ENCODE measurements at regions not wholly inside any gene's neighbourhood (a gene's known extent, or its start where the extent isn't known, plus 50 kb on each side); places are given as distances from the start of the nearest gene placed in this dataset.

GRCh38 chr6:144809120-144809519 is 524.0 kb downstream of the UTRN start:
- no peaks in the 10 kb centered on the region for H3K27me3 ChIP-seq (ENCODE audit: insufficient read depth, low read length, poor library complexity)
- H3K79me2 ChIP-seq (ENCODE audit: control insufficient read depth, insufficient read depth, low read length): no peaks in the 10 kb centered on the region
- H2AK5ac ChIP-seq (ENCODE audit: low read length): no peak overlapping the region
- no peak overlapping the region for H4K5ac ChIP-seq (ENCODE audit: low read length)
- no peaks in the 10 kb centered on the region for H3K79me1 ChIP-seq (ENCODE audit: low read length)
- no peak overlapping the region for H3K56ac ChIP-seq (ENCODE audit: low read length)
- no peaks in the 10 kb centered on the region for H3K36me3 ChIP-seq (ENCODE audit: control insufficient read depth, insufficient read depth, low read length)
- H3K27ac ChIP-seq (ENCODE audit: low read depth, low read length): no peak overlapping the region
- no peak overlapping the region for H2BK120ac ChIP-seq (ENCODE audit: low read depth, low read length)
- H3K4me2 ChIP-seq (ENCODE audit: low read length): no peak overlapping the region
- peak; percentile 8 for DNase-seq
- no CpG with 5 or more reads among the region's 1 CpG for WGBS (ENCODE audit: extremely low coverage, insufficient coverage, low lambda C conversion rate)
- H3K18ac ChIP-seq (ENCODE audit: low read length): no peak overlapping the region
- H2BK15ac ChIP-seq (replicated peaks; ENCODE audit: low read depth): no peak overlapping the region
- no peak overlapping the region for H3K4me3 ChIP-seq (ENCODE audit: low read length)
- no peak overlapping the region for H3K9ac ChIP-seq (ENCODE audit: low read length)
- H3K23ac ChIP-seq (ENCODE audit: low read length): no peak overlapping the region
- H3K4ac ChIP-seq (ENCODE audit: low read depth, low read length): no peak overlapping the region
- no peak overlapping the region for H2BK5ac ChIP-seq (ENCODE audit: low read length)
- no peak overlapping the region for H4K8ac ChIP-seq (ENCODE audit: low read depth, low read length)
- H3K4me1 ChIP-seq (ENCODE audit: control insufficient read depth, low read depth, low read length): peaks cover 2% of the 10 kb centered on the region

GRCh38 chr6:144809969-144810368 is 524.8 kb downstream of the UTRN start:
- WGBS (ENCODE audit: extremely low coverage, insufficient coverage, low lambda C conversion rate): no CpG with 5 or more reads among the region's 5 CpGs
- no peak for DNase-seq
- Histone ChIP-seq H2AK5ac (ENCODE audit: low read length) (peak overlapping the region; percentile 50), H3K23ac (ENCODE audit: low read length) (no peak overlapping the region), H4K8ac (ENCODE audit: low read depth, low read length) (no peak overlapping the region), H3K27ac (ENCODE audit: low read depth, low read length) (no peak overlapping the region), H2BK120ac (ENCODE audit: low read depth, low read length) (no peak overlapping the region), H3K18ac (ENCODE audit: low read length) (no peak overlapping the region), H3K27me3 (ENCODE audit: insufficient read depth, low read length, poor library complexity) (no peaks in the 10 kb centered on the region), H3K4me3 (ENCODE audit: low read length) (no peak overlapping the region), H2BK15ac (replicated peaks; ENCODE audit: low read depth) (no peak overlapping the region), H3K4ac (ENCODE audit: low read depth, low read length) (no peak overlapping the region), H4K5ac (ENCODE audit: low read length) (no peak overlapping the region), H3K36me3 (ENCODE audit: control insufficient read depth, insufficient read depth, low read length) (no peaks in the 10 kb centered on the region), H3K4me2 (ENCODE audit: low read length) (no peak overlapping the region), H3K56ac (ENCODE audit: low read length) (no peak overlapping the region), H3K79me1 (ENCODE audit: low read length) (no peaks in the 10 kb centered on the region), H3K4me1 (ENCODE audit: control insufficient read depth, low read depth, low read length) (peaks cover 2% of the 10 kb centered on the region), H3K9ac (ENCODE audit: low read length) (no peak overlapping the region), H3K79me2 (ENCODE audit: control insufficient read depth, insufficient read depth, low read length) (no peaks in the 10 kb centered on the region), H2BK5ac (ENCODE audit: low read length) (no peak overlapping the region)

GRCh38 chr6:144811140-144811539 is 526.0 kb downstream of the UTRN start:
- Histone ChIP-seq H3K9ac (ENCODE audit: low read length) (no peak overlapping the region), H3K56ac (ENCODE audit: low read length) (no peak overlapping the region), H3K4me1 (ENCODE audit: control insufficient read depth, low read depth, low read length) (peaks cover 2% of the 10 kb centered on the region), H3K4ac (ENCODE audit: low read depth, low read length) (no peak overlapping the region), H2BK120ac (ENCODE audit: low read depth, low read length) (no peak overlapping the region), H2BK5ac (ENCODE audit: low read length) (no peak overlapping the region), H3K79me1 (ENCODE audit: low read length) (no peaks in the 10 kb centered on the region), H3K18ac (ENCODE audit: low read length) (no peak overlapping the region), H4K5ac (ENCODE audit: low read length) (no peak overlapping the region), H3K79me2 (ENCODE audit: control insufficient read depth, insufficient read depth, low read length) (no peaks in the 10 kb centered on the region), H3K4me3 (ENCODE audit: low read length) (no peak overlapping the region), H4K8ac (ENCODE audit: low read depth, low read length) (no peak overlapping the region), H3K36me3 (ENCODE audit: control insufficient read depth, insufficient read depth, low read length) (no peaks in the 10 kb centered on the region), H3K4me2 (ENCODE audit: low read length) (no peak overlapping the region), H3K27ac (ENCODE audit: low read depth, low read length) (no peak overlapping the region), H3K27me3 (ENCODE audit: insufficient read depth, low read length, poor library complexity) (no peaks in the 10 kb centered on the region), H3K23ac (ENCODE audit: low read length) (no peak overlapping the region), H2AK5ac (ENCODE audit: low read length) (no peak overlapping the region), H2BK15ac (replicated peaks; ENCODE audit: low read depth) (no peak overlapping the region)
- WGBS (ENCODE audit: extremely low coverage, insufficient coverage, low lambda C conversion rate): no CpG with 5 or more reads among the region's 5 CpGs
- DNase-seq: no peak

- Histone ChIP-seq H3K4me1 (ENCODE audit: control insufficient read depth, low read depth, low read length) (peaks cover 2% of the 10 kb centered on the region), H3K36me3 (ENCODE audit: control insufficient read depth, insufficient read depth, low read length) (no peaks in the 10 kb centered on the region), H3K79me1 (ENCODE audit: low read length) (no peaks in the 10 kb centered on the region), H3K9ac (ENCODE audit: low read length) (no peak overlapping the region), H2BK120ac (ENCODE audit: low read depth, low read length) (no peak overlapping the region), H3K79me2 (ENCODE audit: control insufficient read depth, insufficient read depth, low read length) (no peaks in the 10 kb centered on the region), H2BK5ac (ENCODE audit: low read length) (no peak overlapping the region), H3K18ac (ENCODE audit: low read length) (no peak overlapping the region), H3K4me3 (ENCODE audit: low read length) (no peak overlapping the region), H4K8ac (ENCODE audit: low read depth, low read length) (no peak overlapping the region), H3K27me3 (ENCODE audit: insufficient read depth, low read length, poor library complexity) (no peaks in the 10 kb centered on the region), H2AK5ac (ENCODE audit: low read length) (no peak overlapping the region), H3K4me2 (ENCODE audit: low read length) (no peak overlapping the region), H2BK15ac (replicated peaks; ENCODE audit: low read depth) (no peak overlapping the region), H3K27ac (ENCODE audit: low read depth, low read length) (no peak overlapping the region), H4K5ac (ENCODE audit: low read length) (no peak overlapping the region), H3K23ac (ENCODE audit: low read length) (no peak overlapping the region), H3K4ac (ENCODE audit: low read depth, low read length) (no peak overlapping the region), H3K56ac (ENCODE audit: low read length) (no peak overlapping the region)
- no CpG with 5 or more reads among the region's 1 CpG for WGBS (ENCODE audit: extremely low coverage, insufficient coverage, low lambda C conversion rate)
- DNase-seq: no peak
Measured at GRCh38 chr6:144816936-144817335, 531.8 kb downstream of the UTRN start.

- H2BK15ac ChIP-seq (replicated peaks; ENCODE audit: low read depth): no peak overlapping the region
- no peaks in the 10 kb centered on the region for H3K4me1 ChIP-seq (ENCODE audit: control insufficient read depth, low read depth, low read length)
- H3K18ac ChIP-seq (ENCODE audit: low read length): no peak overlapping the region
Measured at GRCh38 chr6:144820270-144820669, 535.1 kb downstream of the UTRN start.

GRCh38 chr6:144823131-144823530 is 538.0 kb downstream of the UTRN start:
- Histone ChIP-seq H3K79me2 (ENCODE audit: control insufficient read depth, insufficient read depth, low read length) (no peaks in the 10 kb centered on the region), H3K4me1 (ENCODE audit: control insufficient read depth, low read depth, low read length) (no peaks in the 10 kb centered on the region)
- WGBS (ENCODE audit: extremely low coverage, insufficient coverage, low lambda C conversion rate): no CpG with 5 or more reads among the region's 4 CpGs

More at GRCh38 chr6:144820270-144820669, 535.1 kb downstream of the UTRN start:
- H3K56ac ChIP-seq (ENCODE audit: low read length): no peak overlapping the region
- H2AK5ac ChIP-seq (ENCODE audit: low read length): no peak overlapping the region
- no peak overlapping the region for H3K4me3 ChIP-seq (ENCODE audit: low read length)
- DNase-seq: no peak
- no CpG with 5 or more reads among the region's 1 CpG for WGBS (ENCODE audit: extremely low coverage, insufficient coverage, low lambda C conversion rate)
- no peak overlapping the region for H3K9ac ChIP-seq (ENCODE audit: low read length)
- no peak overlapping the region for H3K23ac ChIP-seq (ENCODE audit: low read length)
- no peaks in the 10 kb centered on the region for H3K79me2 ChIP-seq (ENCODE audit: control insufficient read depth, insufficient read depth, low read length)
- no peak overlapping the region for H2BK120ac ChIP-seq (ENCODE audit: low read depth, low read length)
- no peak overlapping the region for H3K4ac ChIP-seq (ENCODE audit: low read depth, low read length)
- no peaks in the 10 kb centered on the region for H3K36me3 ChIP-seq (ENCODE audit: control insufficient read depth, insufficient read depth, low read length)
- H3K79me1 ChIP-seq (ENCODE audit: low read length): no peaks in the 10 kb centered on the region
- H4K8ac ChIP-seq (ENCODE audit: low read depth, low read length): no peak overlapping the region
- H2BK5ac ChIP-seq (ENCODE audit: low read length): no peak overlapping the region
- H4K5ac ChIP-seq (ENCODE audit: low read length): no peak overlapping the region
- no peaks in the 10 kb centered on the region for H3K27me3 ChIP-seq (ENCODE audit: insufficient read depth, low read length, poor library complexity)
- no peak overlapping the region for H3K27ac ChIP-seq (ENCODE audit: low read depth, low read length)
- H3K4me2 ChIP-seq (ENCODE audit: low read length): no peak overlapping the region

More at GRCh38 chr6:144823131-144823530, 538.0 kb downstream of the UTRN start:
- Histone ChIP-seq H3K36me3 (ENCODE audit: control insufficient read depth, insufficient read depth, low read length) (no peaks in the 10 kb centered on the region), H3K18ac (ENCODE audit: low read length) (no peak overlapping the region), H2BK15ac (replicated peaks; ENCODE audit: low read depth) (no peak overlapping the region), H2BK120ac (ENCODE audit: low read depth, low read length) (no peak overlapping the region), H2BK5ac (ENCODE audit: low read length) (no peak overlapping the region), H4K8ac (ENCODE audit: low read depth, low read length) (no peak overlapping the region), H3K79me1 (ENCODE audit: low read length) (no peaks in the 10 kb centered on the region), H3K56ac (ENCODE audit: low read length) (no peak overlapping the region), H3K4ac (ENCODE audit: low read depth, low read length) (no peak overlapping the region), H3K23ac (ENCODE audit: low read length) (no peak overlapping the region), H2AK5ac (ENCODE audit: low read length) (no peak overlapping the region), H3K4me2 (ENCODE audit: low read length) (no peak overlapping the region), H4K5ac (ENCODE audit: low read length) (no peak overlapping the region), H3K27me3 (ENCODE audit: insufficient read depth, low read length, poor library complexity) (no peaks in the 10 kb centered on the region), H3K9ac (ENCODE audit: low read length) (no peak overlapping the region), H3K4me3 (ENCODE audit: low read length) (no peak overlapping the region), H3K27ac (ENCODE audit: low read depth, low read length) (no peak overlapping the region)
- no peak for DNase-seq
